Lower lobe of right lung (tissue), 2 donors: ENCODE measurements at regions not wholly inside any gene's neighbourhood (a gene's known extent, or its start where the extent isn't known, plus 50 kb on each side); places are given as distances from the start of the nearest gene placed in this dataset.

Experiments used
- ATAC-seq, 2 donors: fragments of 200-7000 bp; cut with Tn5 transposase; one replicate each; pipeline ENCODE4 v1.9.1; 2020 to 2022; ENCODE audit warnings: mild to moderate bottlenecking in 2 of 2, moderate library complexity in 2 of 2
- DNase-seq: peaks from one replicate; pipeline ENCODE4 v3.0.0-alpha.2; 2020
- H3K27ac ChIP-seq: fragments of 200-600 bp; one replicate; pipeline ENCODE4 v1.8.0; 2022
- H3K27me3 ChIP-seq: fragments of 200-600 bp; one replicate; pipeline ENCODE4 v1.8.0; 2022; ENCODE audit warnings: low read depth
- H3K36me3 ChIP-seq: fragments of 200-600 bp; one replicate; pipeline ENCODE4 v1.8.0; 2022; ENCODE audit warnings: mild to moderate bottlenecking
- H3K4me1 ChIP-seq: fragments of 200-600 bp; one replicate; pipeline ENCODE4 v1.8.0; 2022
- H3K4me3 ChIP-seq: fragments of 200-600 bp; one replicate; pipeline ENCODE4 v1.8.0; 2022; ENCODE audit warnings: mild to moderate bottlenecking
- H3K9me3 ChIP-seq: fragments of 200-600 bp; one replicate; pipeline ENCODE4 v1.8.0; 2022
- intact Hi-C: fragments of 100-400 bp; cut with DNase I; formaldehyde crosslinking; loops from one replicate; pipeline ENCODE4 v1.11.0; 2022
- TF ChIP-seq, protein P1 (sequence below): fragments of 200-600 bp; IDR thresholded peaks from one replicate; pipeline ENCODE4 v1.8.0; 2022; ENCODE audit warnings: antibody characterized with exemption, mild to moderate bottlenecking
- donor health status: DM: no; HTN: yes; CAD: no; lungs with severe emphysema.

DNA sequence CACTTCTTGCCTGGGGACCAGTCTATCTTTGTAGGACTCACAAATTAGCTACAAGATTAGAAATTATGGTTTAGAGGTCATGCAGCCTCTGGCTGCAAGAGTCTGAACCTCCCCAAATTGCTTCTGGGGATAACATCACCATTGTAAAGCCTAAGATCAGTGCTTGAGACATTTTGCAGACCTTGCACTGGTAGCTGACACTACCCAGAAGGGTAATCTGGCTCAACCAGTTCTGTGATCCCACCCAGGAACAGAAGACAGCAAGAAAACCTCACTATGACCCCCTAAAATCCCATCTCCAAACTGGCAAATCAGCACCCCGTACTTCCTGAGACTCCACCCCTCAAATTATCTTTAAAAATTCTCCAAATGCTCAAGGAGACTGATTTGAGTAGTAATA lies 58.2 kb upstream of the CDK13 start:
- DNase-seq (no peak), ATAC-seq (no peak)
- no peaks in the 10 kb centered on the region for H3K36me3 ChIP-seq
- TF ChIP-seq, protein P1, sequence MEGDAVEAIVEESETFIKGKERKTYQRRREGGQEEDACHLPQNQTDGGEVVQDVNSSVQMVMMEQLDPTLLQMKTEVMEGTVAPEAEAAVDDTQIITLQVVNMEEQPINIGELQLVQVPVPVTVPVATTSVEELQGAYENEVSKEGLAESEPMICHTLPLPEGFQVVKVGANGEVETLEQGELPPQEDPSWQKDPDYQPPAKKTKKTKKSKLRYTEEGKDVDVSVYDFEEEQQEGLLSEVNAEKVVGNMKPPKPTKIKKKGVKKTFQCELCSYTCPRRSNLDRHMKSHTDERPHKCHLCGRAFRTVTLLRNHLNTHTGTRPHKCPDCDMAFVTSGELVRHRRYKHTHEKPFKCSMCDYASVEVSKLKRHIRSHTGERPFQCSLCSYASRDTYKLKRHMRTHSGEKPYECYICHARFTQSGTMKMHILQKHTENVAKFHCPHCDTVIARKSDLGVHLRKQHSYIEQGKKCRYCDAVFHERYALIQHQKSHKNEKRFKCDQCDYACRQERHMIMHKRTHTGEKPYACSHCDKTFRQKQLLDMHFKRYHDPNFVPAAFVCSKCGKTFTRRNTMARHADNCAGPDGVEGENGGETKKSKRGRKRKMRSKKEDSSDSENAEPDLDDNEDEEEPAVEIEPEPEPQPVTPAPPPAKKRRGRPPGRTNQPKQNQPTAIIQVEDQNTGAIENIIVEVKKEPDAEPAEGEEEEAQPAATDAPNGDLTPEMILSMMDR: no peak
- H3K27ac ChIP-seq: no peak overlapping the region
- no peaks in the 10 kb centered on the region for H3K4me1 ChIP-seq
- H3K4me3 ChIP-seq: no peak overlapping the region
- no peaks in the 10 kb centered on the region for H3K27me3 ChIP-seq
- no peaks in the 10 kb centered on the region for H3K9me3 ChIP-seq
- intact Hi-C loops: no loop called here

DNA sequence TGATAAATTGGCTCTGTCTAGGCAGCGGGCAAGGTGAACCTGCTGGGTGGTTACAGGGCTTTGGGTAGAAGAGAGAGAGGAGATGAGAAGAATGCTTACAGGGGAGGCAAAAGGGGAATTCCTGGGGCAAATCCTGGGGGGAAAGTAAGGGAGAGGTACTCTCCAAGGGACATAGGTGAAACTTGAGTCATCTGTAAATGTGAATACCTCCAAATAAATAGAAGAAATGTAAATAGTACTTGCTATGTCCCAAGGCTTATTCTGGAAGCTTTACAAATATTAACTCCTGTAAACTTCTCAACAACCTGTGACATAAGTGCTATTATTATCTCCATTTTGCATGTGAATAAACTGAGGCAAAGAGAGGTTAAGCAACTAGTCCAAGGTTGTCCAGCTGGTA lies 57.7 kb upstream of the CDK13 start:
- no peak overlapping the region for H3K4me3 ChIP-seq
- H3K9me3 ChIP-seq: no peaks in the 10 kb centered on the region
- H3K4me1 ChIP-seq: no peaks in the 10 kb centered on the region
- DNase-seq: no peak
- intact Hi-C loops: no loop called here
- H3K27me3 ChIP-seq: no peaks in the 10 kb centered on the region
- TF ChIP-seq, protein P1: no peak
- H3K27ac ChIP-seq: no peak overlapping the region
- no peaks in the 10 kb centered on the region for H3K36me3 ChIP-seq
- no peak for ATAC-seq

DNA sequence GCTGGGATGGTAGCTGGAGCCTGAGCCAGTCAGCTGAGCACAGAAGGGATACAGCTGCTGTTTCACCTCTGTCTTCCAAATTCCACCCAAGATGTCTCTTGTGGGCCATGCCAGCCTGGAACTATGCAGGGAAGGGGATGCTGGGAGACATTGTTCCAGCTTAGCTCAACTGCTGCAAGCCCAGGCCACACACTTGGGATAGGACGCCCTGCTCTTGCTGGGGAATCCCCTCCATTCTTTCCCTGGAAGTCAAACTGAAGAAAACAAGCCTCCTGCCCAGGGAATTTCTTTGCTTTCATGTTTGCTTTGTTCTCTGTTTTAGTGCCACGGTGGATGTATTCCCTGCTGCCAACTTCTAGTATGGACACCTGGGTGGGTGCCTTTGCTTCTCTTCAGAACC lies 55.2 kb upstream of the CDK13 start:
- no peak overlapping the region for H3K4me3 ChIP-seq
- H3K27me3 ChIP-seq: no peaks in the 10 kb centered on the region
- no peaks in the 10 kb centered on the region for H3K36me3 ChIP-seq
- no peaks in the 10 kb centered on the region for H3K4me1 ChIP-seq
- ATAC-seq: no peak
- DNase-seq: no peak
- H3K27ac ChIP-seq: no peak overlapping the region
- intact Hi-C loops: no loop called here
- H3K9me3 ChIP-seq: no peaks in the 10 kb centered on the region
- TF ChIP-seq, protein P1: no peak

DNA sequence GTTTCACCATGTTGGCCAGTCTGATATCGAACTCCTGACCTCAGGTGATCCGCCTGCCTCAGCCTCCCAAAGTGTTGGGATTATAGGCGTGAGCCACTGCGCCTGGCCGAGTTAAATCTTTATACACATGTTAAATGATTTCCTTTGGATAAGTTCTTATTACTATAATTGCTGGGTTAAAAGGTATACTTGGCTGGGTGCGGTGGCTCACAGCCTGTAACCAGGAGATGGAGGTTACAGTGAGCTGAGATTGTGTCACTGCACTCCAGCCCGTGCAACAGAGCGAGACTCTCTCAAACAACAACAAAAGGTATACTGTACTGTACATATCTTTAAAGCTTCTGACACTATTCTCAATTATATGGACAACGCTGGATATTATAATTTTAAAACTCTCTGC lies 53.2 kb upstream of the CDK13 start:
- Histone ChIP-seq H3K9me3 (no peaks in the 10 kb centered on the region), H3K4me3 (no peak overlapping the region), H3K36me3 (no peaks in the 10 kb centered on the region), H3K27me3 (no peaks in the 10 kb centered on the region), H3K27ac (no peak overlapping the region), H3K4me1 (no peaks in the 10 kb centered on the region)
- intact Hi-C loops: no loop called here
- TF ChIP-seq, protein P1: no peak
- ATAC-seq (no peak), DNase-seq (no peak)

DNA sequence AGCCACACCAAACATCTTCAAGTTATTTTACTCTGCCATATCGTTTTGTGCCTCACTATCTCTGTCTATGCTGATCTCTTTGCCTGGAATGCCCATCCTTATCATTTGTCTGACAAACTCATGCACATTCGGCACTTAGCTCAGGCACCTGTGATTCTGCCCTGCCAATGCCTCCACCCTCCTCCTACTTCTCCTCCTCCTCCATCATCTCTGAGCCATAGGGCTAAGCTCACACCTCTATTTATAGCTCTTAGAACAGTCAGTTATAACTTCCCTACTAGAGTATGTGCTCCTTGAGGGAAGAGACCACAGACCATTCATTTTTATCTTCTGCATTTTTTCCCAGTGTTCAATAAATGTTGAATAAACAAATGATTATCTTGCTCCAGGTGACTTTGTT lies 51.2 kb upstream of the CDK13 start:
- Histone ChIP-seq H3K9me3 (no peaks in the 10 kb centered on the region), H3K4me1 (no peaks in the 10 kb centered on the region), H3K27ac (no peak overlapping the region), H3K4me3 (no peak overlapping the region), H3K36me3 (no peaks in the 10 kb centered on the region), H3K27me3 (no peaks in the 10 kb centered on the region)
- no peak for ATAC-seq
- DNase-seq: no peak
- intact Hi-C loops: no loop called here
- TF ChIP-seq, protein P1: no peak
